SK-N-SH treated with all-trans-retinoic acid at 6 μM for 48 hours (cell line): ENCODE measurements at regions not wholly inside any gene's neighbourhood (a gene's known extent, or its start where the extent isn't known, plus 50 kb on each side); places are given as distances from the start of the nearest gene placed in this dataset.

Source experiments
- GLIS3 ChIP-seq: fragments of 250-450 bp; sonication (Bioruptor Pico); IDR thresholded peaks from 2 replicates; pipeline ENCODE4 v1.5.0; 2020; ENCODE audit warnings: mild to moderate bottlenecking, moderate library complexity
- PPARA ChIP-seq: fragments of 250-450 bp; sonication (Bioruptor Pico); IDR thresholded peaks from 2 replicates; pipeline ENCODE4 v1.5.0; 2020; ENCODE audit warnings: mild to moderate bottlenecking, borderline replicate concordance
- ZFP3 ChIP-seq: fragments of 250-450 bp; sonication (Bioruptor Pico); IDR thresholded peaks from 2 replicates; pipeline ENCODE4 v1.5.0; 2020; ENCODE audit warnings: mild to moderate bottlenecking, moderate library complexity
- ZFP30 ChIP-seq: fragments of 450-650 bp; formaldehyde crosslinking; IDR thresholded peaks from 2 replicates; pipeline ENCODE4 v1.5.0; 2022; ENCODE audit warnings: mild to moderate bottlenecking, moderate library complexity
- ZNF70 ChIP-seq: fragments of 450-650 bp; formaldehyde crosslinking; IDR thresholded peaks from 2 replicates; pipeline ENCODE4 v1.5.0; 2020; ENCODE audit warnings: mild to moderate bottlenecking, moderate library complexity
- ZNF8 ChIP-seq: fragments of 450-650 bp; formaldehyde crosslinking; IDR thresholded peaks from 2 replicates; pipeline ENCODE4 v1.5.0; 2020; ENCODE audit warnings: mild to moderate bottlenecking, moderate library complexity
- TF ChIP-seq, protein P1 (sequence below): fragments of 250-450 bp; sonication (Bioruptor Pico); IDR thresholded peaks from 2 replicates; pipeline ENCODE4 v1.8.0; 2020; ENCODE audit warnings: mild to moderate bottlenecking, moderate library complexity, borderline replicate concordance
- TF ChIP-seq, protein P2 (sequence below): fragments of 250-450 bp; sonication (Bioruptor Pico); IDR thresholded peaks from 2 replicates; pipeline ENCODE4 v1.5.1; 2021; ENCODE audit warnings: mild to moderate bottlenecking, moderate library complexity
- TF ChIP-seq, protein P3 (sequence below): fragments of 250-450 bp; sonication (Bioruptor Pico); IDR thresholded peaks from 2 replicates; pipeline ENCODE4 v1.5.0; 2020; ENCODE audit warnings: mild to moderate bottlenecking, moderate library complexity
- TF ChIP-seq, protein P4 (sequence below): fragments of 250-450 bp; sonication (Bioruptor Pico); IDR thresholded peaks from 2 replicates; pipeline ENCODE4 v1.5.1; 2020; ENCODE audit warnings: low read depth, mild to moderate bottlenecking, moderate library complexity

DNA sequence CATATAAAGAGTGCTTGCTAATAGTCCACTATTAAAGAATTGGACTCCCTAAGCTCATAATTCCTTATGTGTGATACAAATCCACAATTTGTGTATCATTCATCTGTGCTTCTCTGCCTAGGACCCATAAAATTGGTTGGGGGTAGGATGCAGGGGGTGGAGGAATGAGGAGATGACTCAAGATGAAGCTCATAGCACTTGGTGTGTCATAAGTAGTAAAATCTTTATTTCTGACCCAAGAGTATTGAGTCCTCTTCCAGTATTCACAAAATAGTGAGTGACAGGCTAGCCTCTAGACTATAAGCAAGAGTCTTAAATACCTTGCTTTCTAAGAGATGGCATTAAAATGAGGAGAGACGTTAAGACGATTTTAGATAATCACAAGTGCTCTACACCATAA, 390.9 kb upstream of the CDH19 start:
- TF ChIP-seq ZFP3 (no peak), ZNF8 (CRISPR knock-in tag) (no peak), PPARA (CRISPR knock-in tag) (no peak), ZFP30 (CRISPR knock-in tag) (no peak), ZNF70 (CRISPR knock-in tag) (no peak), GLIS3 (CRISPR knock-in tag) (no peak)
- TF ChIP-seq, protein P1, sequence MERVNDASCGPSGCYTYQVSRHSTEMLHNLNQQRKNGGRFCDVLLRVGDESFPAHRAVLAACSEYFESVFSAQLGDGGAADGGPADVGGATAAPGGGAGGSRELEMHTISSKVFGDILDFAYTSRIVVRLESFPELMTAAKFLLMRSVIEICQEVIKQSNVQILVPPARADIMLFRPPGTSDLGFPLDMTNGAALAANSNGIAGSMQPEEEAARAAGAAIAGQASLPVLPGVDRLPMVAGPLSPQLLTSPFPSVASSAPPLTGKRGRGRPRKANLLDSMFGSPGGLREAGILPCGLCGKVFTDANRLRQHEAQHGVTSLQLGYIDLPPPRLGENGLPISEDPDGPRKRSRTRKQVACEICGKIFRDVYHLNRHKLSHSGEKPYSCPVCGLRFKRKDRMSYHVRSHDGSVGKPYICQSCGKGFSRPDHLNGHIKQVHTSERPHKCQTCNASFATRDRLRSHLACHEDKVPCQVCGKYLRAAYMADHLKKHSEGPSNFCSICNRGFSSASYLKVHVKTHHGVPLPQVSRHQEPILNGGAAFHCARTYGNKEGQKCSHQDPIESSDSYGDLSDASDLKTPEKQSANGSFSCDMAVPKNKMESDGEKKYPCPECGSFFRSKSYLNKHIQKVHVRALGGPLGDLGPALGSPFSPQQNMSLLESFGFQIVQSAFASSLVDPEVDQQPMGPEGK (CRISPR knock-in tag), result no peak
- TF ChIP-seq, protein P2, sequence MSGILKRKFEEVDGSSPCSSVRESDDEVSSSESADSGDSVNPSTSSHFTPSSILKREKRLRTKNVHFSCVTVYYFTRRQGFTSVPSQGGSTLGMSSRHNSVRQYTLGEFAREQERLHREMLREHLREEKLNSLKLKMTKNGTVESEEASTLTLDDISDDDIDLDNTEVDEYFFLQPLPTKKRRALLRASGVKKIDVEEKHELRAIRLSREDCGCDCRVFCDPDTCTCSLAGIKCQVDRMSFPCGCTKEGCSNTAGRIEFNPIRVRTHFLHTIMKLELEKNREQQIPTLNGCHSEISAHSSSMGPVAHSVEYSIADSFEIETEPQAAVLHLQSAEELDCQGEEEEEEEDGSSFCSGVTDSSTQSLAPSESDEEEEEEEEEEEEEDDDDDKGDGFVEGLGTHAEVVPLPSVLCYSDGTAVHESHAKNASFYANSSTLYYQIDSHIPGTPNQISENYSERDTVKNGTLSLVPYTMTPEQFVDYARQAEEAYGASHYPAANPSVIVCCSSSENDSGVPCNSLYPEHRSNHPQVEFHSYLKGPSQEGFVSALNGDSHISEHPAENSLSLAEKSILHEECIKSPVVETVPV, result no peak
- TF ChIP-seq, protein P3, sequence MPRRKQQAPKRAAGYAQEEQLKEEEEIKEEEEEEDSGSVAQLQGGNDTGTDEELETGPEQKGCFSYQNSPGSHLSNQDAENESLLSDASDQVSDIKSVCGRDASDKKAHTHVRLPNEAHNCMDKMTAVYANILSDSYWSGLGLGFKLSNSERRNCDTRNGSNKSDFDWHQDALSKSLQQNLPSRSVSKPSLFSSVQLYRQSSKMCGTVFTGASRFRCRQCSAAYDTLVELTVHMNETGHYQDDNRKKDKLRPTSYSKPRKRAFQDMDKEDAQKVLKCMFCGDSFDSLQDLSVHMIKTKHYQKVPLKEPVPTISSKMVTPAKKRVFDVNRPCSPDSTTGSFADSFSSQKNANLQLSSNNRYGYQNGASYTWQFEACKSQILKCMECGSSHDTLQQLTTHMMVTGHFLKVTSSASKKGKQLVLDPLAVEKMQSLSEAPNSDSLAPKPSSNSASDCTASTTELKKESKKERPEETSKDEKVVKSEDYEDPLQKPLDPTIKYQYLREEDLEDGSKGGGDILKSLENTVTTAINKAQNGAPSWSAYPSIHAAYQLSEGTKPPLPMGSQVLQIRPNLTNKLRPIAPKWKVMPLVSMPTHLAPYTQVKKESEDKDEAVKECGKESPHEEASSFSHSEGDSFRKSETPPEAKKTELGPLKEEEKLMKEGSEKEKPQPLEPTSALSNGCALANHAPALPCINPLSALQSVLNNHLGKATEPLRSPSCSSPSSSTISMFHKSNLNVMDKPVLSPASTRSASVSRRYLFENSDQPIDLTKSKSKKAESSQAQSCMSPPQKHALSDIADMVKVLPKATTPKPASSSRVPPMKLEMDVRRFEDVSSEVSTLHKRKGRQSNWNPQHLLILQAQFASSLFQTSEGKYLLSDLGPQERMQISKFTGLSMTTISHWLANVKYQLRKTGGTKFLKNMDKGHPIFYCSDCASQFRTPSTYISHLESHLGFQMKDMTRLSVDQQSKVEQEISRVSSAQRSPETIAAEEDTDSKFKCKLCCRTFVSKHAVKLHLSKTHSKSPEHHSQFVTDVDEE (CRISPR knock-in tag), result no peak
- TF ChIP-seq, protein P4, sequence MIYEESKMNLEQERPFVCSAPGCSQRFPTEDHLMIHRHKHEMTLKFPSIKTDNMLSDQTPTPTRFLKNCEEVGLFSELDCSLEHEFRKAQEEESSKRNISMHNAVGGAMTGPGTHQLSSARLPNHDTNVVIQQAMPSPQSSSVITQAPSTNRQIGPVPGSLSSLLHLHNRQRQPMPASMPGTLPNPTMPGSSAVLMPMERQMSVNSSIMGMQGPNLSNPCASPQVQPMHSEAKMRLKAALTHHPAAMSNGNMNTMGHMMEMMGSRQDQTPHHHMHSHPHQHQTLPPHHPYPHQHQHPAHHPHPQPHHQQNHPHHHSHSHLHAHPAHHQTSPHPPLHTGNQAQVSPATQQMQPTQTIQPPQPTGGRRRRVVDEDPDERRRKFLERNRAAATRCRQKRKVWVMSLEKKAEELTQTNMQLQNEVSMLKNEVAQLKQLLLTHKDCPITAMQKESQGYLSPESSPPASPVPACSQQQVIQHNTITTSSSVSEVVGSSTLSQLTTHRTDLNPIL (CRISPR knock-in tag), result no peak
